Parathyroid adenoma (tissue), 2 donors: ENCODE measurements at regions not wholly inside any gene's neighbourhood (a gene's known extent, or its start where the extent isn't known, plus 50 kb on each side); places are given as distances from the start of the nearest gene placed in this dataset.
A peak's percentile ranks its signal among the peaks of the same experiment; 100 is the strongest.
"Not testable (repeated sequence)": the region's sequence is repeated elsewhere in the genome, so short reads cannot be mapped to it uniquely, and the experiment has no call there.

ENCODE experiments used
- H2AFZ ChIP-seq: fragments of 300-600 bp; sonication (generic); one replicate; pipeline ENCODE4 v1.7.0; 2017; ENCODE audit warnings: antibody characterized with exemption, mild to moderate bottlenecking
- H3K27ac ChIP-seq: fragments of 300-600 bp; sonication (generic); one replicate; pipeline ENCODE4 v1.7.0; 2017
- H3K27me3 ChIP-seq: fragments of 300-600 bp; sonication (generic); one replicate; pipeline ENCODE4 v1.7.0; 2017; ENCODE audit warnings: low read length; ENCODE audit not compliant: control insufficient read depth, insufficient read depth
- H3K36me3 ChIP-seq: fragments of 300-600 bp; sonication (generic); one replicate; pipeline ENCODE4 v1.7.0; 2017; ENCODE audit warnings: low read length; ENCODE audit not compliant: control insufficient read depth, insufficient read depth
- H3K4me1 ChIP-seq: fragments of 300-600 bp; sonication (generic); one replicate; pipeline ENCODE4 v1.7.0; 2017; ENCODE audit warnings: control low read depth
- H3K4me2 ChIP-seq: fragments of 300-600 bp; sonication (generic); one replicate; pipeline ENCODE4 v1.7.0; 2017; ENCODE audit warnings: low read length
- H3K4me3 ChIP-seq: fragments of 300-600 bp; sonication (generic); one replicate; pipeline ENCODE4 v1.7.0; 2017; ENCODE audit warnings: low read depth, low read length
- H3K79me2 ChIP-seq: fragments of 300-600 bp; sonication (generic); one replicate; pipeline ENCODE4 v1.7.0; 2017; ENCODE audit warnings: control low read depth
- H3K9ac ChIP-seq: fragments of 300-600 bp; sonication (generic); one replicate; pipeline ENCODE4 v1.7.0; 2017; ENCODE audit warnings: mild to moderate bottlenecking
- H3K9me3 ChIP-seq: fragments of 300-600 bp; sonication (generic); one replicate; pipeline ENCODE4 v1.7.0; 2017; ENCODE audit warnings: low read length; ENCODE audit not compliant: control insufficient read depth
- CTCF ChIP-seq: fragments of 300-600 bp; sonication (generic); IDR thresholded peaks from one replicate; pipeline ENCODE4 v1.7.0; 2017; ENCODE audit warnings: antibody characterized with exemption, mild to moderate bottlenecking
- donor health status: primary hyperparathyroidism.

GRCh38 chr16:22719945-22720344 lies 94.0 kb upstream of the HS3ST2 start:
- Histone ChIP-seq H2AFZ (no peak overlapping the region), H3K27ac (no peak overlapping the region), H3K4me1 (no peaks in the 10 kb centered on the region), H3K79me2 (no peaks in the 10 kb centered on the region), H3K4me3 (no peak overlapping the region), H3K9ac (no peak overlapping the region), H3K36me3 (no peaks in the 10 kb centered on the region), H3K9me3 (no peaks in the 10 kb centered on the region), H3K27me3 (peaks cover 4% of the 10 kb centered on the region), H3K4me2 (no peak overlapping the region)
- no peak for TF ChIP-seq CTCF

- Histone ChIP-seq H3K4me1 (no peaks in the 10 kb centered on the region), H3K36me3 (no peaks in the 10 kb centered on the region), H3K79me2 (no peaks in the 10 kb centered on the region), H3K9ac (no peak overlapping the region), H3K4me2 (no peak overlapping the region), H3K9me3 (no peaks in the 10 kb centered on the region), H3K4me3 (no peak overlapping the region), H2AFZ (no peak overlapping the region), H3K27me3 (peaks cover 4% of the 10 kb centered on the region), H3K27ac (no peak overlapping the region)
- no peak for TF ChIP-seq CTCF
These were observed 92.4 kb upstream of the HS3ST2 start for GRCh38 chr16:22721511-22722100.

- not testable (repeated sequence) for H3K4me1 ChIP-seq, H3K4me2 ChIP-seq, H3K9ac ChIP-seq, H3K9me3 ChIP-seq, H3K36me3 ChIP-seq, H3K79me2 ChIP-seq, H3K4me3 ChIP-seq, H2AFZ ChIP-seq, H3K27ac ChIP-seq, H3K27me3 ChIP-seq
These were observed 91.1 kb upstream of the HS3ST2 start for GRCh38 chr16:22722551-22723541.

- H3K27me3 ChIP-seq: no peaks in the 10 kb centered on the region
- no peak overlapping the region for H3K27ac ChIP-seq
- no peak for TF ChIP-seq CTCF
- H3K4me2 ChIP-seq: no peak overlapping the region
- H3K9me3 ChIP-seq: no peaks in the 10 kb centered on the region
- no peaks in the 10 kb centered on the region for H3K79me2 ChIP-seq
- H3K9ac ChIP-seq: no peak overlapping the region
- H2AFZ ChIP-seq: no peak overlapping the region
- H3K4me3 ChIP-seq: no peak overlapping the region
- no peaks in the 10 kb centered on the region for H3K36me3 ChIP-seq
- H3K4me1 ChIP-seq: peaks cover 20% of the 10 kb centered on the region
These were observed 87.1 kb upstream of the HS3ST2 start for GRCh38 chr16:22726868-22727267.

GRCh38 chr16:22727285-22728166 lies 86.4 kb upstream of the HS3ST2 start:
- peak overlapping the region; percentile 50 for H3K27ac ChIP-seq

More at GRCh38 chr16:22727285-22728166, 86.4 kb upstream of the HS3ST2 start:
- TF ChIP-seq CTCF: no peak
- Histone ChIP-seq H3K79me2 (no peaks in the 10 kb centered on the region), H3K27me3 (no peaks in the 10 kb centered on the region), H3K36me3 (no peaks in the 10 kb centered on the region), H3K4me1 (peaks cover 20% of the 10 kb centered on the region), H2AFZ (no peak overlapping the region), H3K9ac (no peak overlapping the region), H3K9me3 (no peaks in the 10 kb centered on the region), H3K4me3 (no peak overlapping the region), H3K4me2 (no peak overlapping the region)
